GM20000 (cell line): ENCODE measurements at regions not wholly inside any gene's neighbourhood (a gene's known extent, or its start where the extent isn't known, plus 50 kb on each side); places are given as distances from the start of the nearest gene placed in this dataset.

Experiments
- DNase-seq: peaks from one replicate; pipeline ENCODE4 v3.0.0; 2012; ENCODE audit warnings: low spot score
- TF ChIP-seq, protein P1 (sequence below): IDR thresholded peaks from 2 replicates; pipeline ENCODE4 v1.5.1; 2012; ENCODE audit warnings: mild to moderate bottlenecking, control low read depth; ENCODE audit errors: extremely low read depth, missing control alignments

DNA sequence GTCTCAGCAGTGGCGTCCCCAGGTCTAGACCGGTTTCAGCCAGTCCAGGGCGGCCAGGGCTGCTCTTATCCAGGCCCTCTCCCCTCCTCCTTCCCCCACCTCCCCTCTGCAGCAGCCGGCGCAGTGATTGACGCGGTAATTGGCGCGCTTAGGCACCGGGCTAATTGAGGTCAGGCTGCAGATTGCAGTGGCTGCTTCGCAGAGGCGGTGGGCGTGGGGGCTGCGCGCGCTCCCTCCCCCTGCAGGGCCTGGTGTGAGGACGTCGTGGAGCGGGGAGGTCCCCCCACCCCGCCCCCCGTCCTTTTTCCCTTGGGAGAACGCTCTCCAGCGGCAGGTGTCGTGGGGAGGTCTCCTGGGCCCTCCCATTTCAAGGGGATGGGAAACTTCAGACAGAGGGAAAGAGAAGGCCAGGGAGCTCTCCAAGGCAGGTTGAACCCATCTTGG, 70.4 kb upstream of the BLCAP start:
- no peak for DNase-seq
- TF ChIP-seq, protein P1, sequence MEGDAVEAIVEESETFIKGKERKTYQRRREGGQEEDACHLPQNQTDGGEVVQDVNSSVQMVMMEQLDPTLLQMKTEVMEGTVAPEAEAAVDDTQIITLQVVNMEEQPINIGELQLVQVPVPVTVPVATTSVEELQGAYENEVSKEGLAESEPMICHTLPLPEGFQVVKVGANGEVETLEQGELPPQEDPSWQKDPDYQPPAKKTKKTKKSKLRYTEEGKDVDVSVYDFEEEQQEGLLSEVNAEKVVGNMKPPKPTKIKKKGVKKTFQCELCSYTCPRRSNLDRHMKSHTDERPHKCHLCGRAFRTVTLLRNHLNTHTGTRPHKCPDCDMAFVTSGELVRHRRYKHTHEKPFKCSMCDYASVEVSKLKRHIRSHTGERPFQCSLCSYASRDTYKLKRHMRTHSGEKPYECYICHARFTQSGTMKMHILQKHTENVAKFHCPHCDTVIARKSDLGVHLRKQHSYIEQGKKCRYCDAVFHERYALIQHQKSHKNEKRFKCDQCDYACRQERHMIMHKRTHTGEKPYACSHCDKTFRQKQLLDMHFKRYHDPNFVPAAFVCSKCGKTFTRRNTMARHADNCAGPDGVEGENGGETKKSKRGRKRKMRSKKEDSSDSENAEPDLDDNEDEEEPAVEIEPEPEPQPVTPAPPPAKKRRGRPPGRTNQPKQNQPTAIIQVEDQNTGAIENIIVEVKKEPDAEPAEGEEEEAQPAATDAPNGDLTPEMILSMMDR, result no peak

DNA sequence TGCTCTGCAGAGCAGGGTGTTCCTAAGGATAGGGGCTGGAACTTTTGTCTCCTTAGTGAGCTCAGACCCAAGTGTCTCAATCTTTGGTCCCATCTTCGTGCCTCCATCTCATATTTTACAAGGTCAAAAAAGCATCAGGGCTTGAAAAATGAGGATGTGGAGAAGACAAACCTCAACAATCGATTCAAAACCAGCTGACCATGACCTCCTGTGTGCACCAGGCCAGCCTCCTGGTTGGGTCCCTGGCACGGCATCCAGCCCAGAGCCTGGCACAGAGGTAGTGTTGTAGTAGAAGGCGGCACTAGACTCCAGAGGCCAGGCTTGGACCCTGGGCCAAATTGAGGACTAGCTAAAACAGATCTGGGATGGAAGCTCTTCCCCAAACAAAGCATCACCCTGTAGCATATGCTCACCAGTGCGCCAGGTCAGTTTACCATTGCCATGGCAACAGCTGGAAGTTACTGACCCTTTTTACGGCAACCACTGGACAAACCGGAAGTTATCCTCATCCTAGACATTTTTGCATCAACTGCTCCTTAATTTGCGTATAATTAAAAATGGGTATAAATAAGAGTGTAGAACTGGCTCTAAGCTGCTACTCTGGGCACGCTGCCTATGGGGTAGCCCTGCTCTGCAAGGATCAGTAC, 69.3 kb upstream of the BLCAP start:
- DNase-seq, result no peak
- TF ChIP-seq, protein P1, result no peak

DNA sequence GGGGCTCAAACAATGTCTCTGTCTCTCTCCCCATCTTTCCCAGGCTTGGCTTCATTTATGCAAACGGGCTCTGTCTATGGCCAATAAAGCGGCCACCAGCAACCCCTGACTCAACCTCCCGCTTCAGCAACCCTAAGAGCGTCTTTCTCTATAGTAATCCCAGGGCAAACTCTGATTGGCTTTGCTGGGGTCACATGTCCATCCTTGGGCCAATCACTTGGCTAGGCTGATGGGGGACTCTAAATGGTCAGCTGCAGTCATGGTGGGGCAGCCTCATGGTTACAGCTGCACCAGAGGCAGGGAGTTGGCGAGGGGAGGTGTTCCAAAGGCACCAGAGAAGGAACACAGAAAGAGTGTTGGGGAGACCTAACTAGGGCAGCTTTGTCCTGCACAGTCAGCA, 68.5 kb upstream of the BLCAP start:
- DNase-seq, result no peak
- TF ChIP-seq, protein P1, result no peak

DNA sequence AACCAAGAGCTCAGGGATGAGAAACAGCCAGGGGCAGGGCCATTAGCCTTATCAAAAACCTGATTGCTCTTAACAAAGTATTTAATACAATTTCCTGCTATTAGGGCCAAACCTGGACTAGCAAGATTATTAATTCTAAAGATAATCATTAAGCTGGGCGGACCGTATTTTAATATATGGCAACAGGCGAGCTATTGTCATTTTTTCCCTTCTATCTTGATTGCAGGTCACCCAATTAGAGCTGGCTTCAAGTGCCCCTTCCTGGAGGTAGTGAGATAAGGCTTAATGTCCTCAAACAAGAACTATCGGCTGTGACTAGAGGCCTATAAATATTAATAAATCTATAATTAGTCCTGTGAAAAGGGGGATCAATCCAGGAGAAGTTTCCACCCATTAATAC, 66.0 kb upstream of the BLCAP start:
- TF ChIP-seq, protein P1, result no peak

DNA sequence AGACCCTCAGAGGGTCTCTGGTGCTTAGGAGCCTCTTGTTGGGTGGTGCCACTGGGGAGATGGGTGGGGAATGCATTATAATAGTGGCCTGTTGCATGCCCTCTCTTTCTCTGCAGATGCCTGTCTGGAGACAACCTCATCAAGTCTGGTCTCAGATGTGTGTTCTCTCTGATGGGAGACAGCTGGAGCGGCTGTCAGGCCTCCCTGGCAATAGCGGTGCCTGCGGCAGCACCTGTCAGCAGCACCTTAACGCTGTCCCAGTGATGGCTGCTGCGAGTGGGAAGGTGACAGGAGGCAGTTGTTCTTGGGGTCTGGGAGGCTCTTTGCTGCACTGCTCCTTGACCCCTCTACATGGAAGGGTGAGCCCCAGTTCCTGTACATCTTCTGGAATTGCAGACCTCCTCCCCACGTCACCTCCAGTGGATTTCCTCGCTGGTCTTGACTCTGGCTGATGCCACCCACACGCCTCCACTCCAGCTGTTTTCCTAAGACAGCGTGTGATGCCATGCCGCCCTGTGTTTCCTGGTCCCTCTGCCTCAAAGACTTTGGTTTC, 63.3 kb upstream of the BLCAP start:
- TF ChIP-seq, protein P1, result no peak
- DNase-seq, result no peak

More for the DNA sequence above, 66.0 kb upstream of the BLCAP start:
- DNase-seq, result no peak

DNA sequence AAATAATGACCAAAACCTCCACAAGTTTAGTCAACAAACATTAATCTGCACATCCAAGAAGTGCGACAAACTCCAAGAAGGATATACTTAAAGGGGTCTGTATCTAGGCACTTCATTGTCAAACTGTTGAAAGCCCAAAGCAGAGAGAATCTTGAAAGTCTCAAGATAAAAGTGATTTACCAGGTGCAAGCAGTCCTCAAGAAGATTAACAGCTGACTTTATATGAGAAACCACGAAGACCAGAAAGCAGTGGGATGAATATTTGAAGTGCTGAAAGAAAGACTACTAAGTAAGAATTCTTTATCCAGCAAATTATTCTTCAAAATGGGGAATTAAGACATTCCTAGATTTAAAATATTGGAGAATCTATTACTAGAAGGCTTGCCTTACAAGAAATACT, 58.4 kb upstream of the BLCAP start:
- TF ChIP-seq, protein P1, result no peak
- no peak for DNase-seq

DNA sequence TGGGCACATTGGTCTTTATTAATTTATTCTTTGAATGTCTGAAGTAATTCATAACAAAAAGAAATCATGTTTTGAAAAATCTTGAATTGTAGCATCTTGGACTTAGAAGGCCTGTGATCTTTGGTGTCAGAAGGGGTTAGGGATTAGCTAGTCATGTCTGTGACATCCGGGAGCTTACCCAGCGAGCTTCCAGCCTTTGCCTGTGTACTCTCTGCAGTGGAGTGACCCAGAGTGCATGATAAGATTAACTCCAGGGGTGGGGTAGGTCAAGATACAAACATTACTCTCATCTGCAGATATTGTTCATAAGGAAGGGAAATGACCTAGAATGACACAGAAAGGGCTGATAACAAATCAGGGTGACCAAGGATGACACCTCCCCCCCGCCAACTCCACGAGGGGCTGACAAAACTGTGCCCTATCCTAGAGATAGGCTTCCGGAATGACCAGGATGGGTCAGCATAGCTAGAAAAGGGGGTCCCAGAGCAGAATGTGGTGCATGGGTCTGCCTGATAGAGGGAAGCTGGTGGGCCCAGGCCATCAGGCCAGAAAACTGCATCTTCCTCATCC, 56.6 kb upstream of the BLCAP start:
- no peak for DNase-seq
- TF ChIP-seq, protein P1, result no peak
